ENCODE measurements at regions not wholly inside any gene's neighbourhood (a gene's known extent, or its start where the extent isn't known, plus 50 kb on each side); places are given as distances from the start of the nearest gene placed in this dataset.

DNA sequence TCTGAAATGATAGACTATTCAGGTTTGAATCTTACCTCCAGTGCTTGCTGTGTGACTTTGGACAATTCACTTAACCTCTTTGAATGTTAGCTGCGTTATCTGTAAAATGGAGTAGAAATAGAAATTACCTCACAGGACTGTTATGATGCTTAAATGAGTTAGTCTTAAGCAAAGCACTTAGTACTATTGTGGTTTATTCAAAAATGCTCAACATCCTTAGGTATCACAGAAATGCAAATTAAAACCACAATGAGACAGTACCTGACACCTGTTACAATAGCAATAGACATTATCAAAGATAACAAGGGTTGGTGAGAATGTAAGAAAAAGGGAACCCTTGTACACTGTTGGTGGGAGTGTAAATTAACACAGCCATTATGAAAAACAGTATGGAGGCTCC is 77.6 kb upstream of the FREM1 start:
- no peak for TF ChIP-seq EZH2 (IDR thresholded peaks at IDR 0.05; ENCODE audit: borderline replicate concordance)
- no peak for TF ChIP-seq CTCF (IDR thresholded peaks at IDR 0.05; ENCODE audit: poor library complexity)
